Body of pancreas (tissue), 4 donors: ENCODE measurements at regions not wholly inside any gene's neighbourhood (a gene's known extent, or its start where the extent isn't known, plus 50 kb on each side); places are given as distances from the start of the nearest gene placed in this dataset.

Experiments
- ATAC-seq: fragments of 150-250 bp; one replicate; pipeline ENCODE4 v1.9.1; 2016
- DNase-seq, 4 donors: peaks; one replicate each; pipeline ENCODE4 v3.0.0-alpha.2; 2019
- H3K27ac ChIP-seq, 4 donors: fragments of 200-600 bp; sonication (generic); 1 replicate in 3 of 4; 2 replicates in 1 of 4; pipeline versions ENCODE4 v1.5.1 to v1.6.1; 2016 to 2019; ENCODE audit warnings: mild to moderate bottlenecking in 1 of 4, mixed read lengths in 1 of 4, moderate library complexity in 1 of 4
- H3K27me3 ChIP-seq, 2 donors: fragments of 200-600 bp; sonication (generic); one replicate each; pipeline ENCODE4 v1.6.0; 2016; ENCODE audit warnings: mild to moderate bottlenecking in 1 of 2
- H3K36me3 ChIP-seq, 2 donors: fragments of 200-600 bp; sonication (generic); replicated peaks in 1 of 2; 2 replicates each; pipeline ENCODE4 v1.5.1; 2016; ENCODE audit warnings: low read depth in 2 of 2; ENCODE audit not compliant: insufficient read depth in 1 of 2
- H3K4me1 ChIP-seq: fragments of 200-600 bp; sonication (generic); one replicate; pipeline ENCODE4 v1.6.0; 2016
- H3K4me3 ChIP-seq, 2 donors: fragments of 200-600 bp; sonication (generic); 1 replicate in 1 of 2; 2 replicates in 1 of 2; pipeline ENCODE4 v1.5.1; 2016 to 2019
- H3K9me3 ChIP-seq, 3 donors: fragments of 200-600 bp; sonication (generic); 1 replicate in 2 of 3; 2 replicates in 1 of 3; pipeline ENCODE4 v1.5.1; 2016
- CTCF ChIP-seq, 7 experiments: fragments of 450-650 bp in 4 of 7; fragments of 200-600 bp in 3 of 7; sonication (generic) in 3 of 7; IDR thresholded peaks; one replicate each; pipeline ENCODE4 v1.5.1; 2016 to 2019; ENCODE audit warnings: antibody characterized with exemption in 7 of 7
- POLR2A ChIP-seq, 3 donors: fragments of 450-650 bp; IDR thresholded peaks; one replicate each; pipeline ENCODE4 v1.6.1; 2016; ENCODE audit warnings: antibody characterized with exemption in 3 of 3, mild to moderate bottlenecking in 2 of 3
- WGBS, 2 donors: methylation state at CpG; one replicate each; pipeline ENCODE4 v1.1.5; 2017; 5-methylcytosine and 5-hydroxymethylcytosine counted together
- intact Hi-C: fragments of 100-400 bp; cut with DNase I; formaldehyde crosslinking; loops from one replicate; pipeline ENCODE4 v1.15.1; 2023

- H3K9me3 ChIP-seq, result no peaks in the 10 kb centered on the region
- TF ChIP-seq POLR2A (IDR thresholded peaks at IDR 0.05), result no peak
- no peak for TF ChIP-seq CTCF (IDR thresholded peaks at IDR 0.05)
- H3K4me3 ChIP-seq, result no peak overlapping the region
- intact Hi-C loops, result no loop called here
- no peak for DNase-seq
- no peak overlapping the region for H3K27ac ChIP-seq
- ATAC-seq, result no peak
- H3K4me1 ChIP-seq, result no peaks in the 10 kb centered on the region
- H3K27me3 ChIP-seq, result no peaks in the 10 kb centered on the region
- H3K36me3 ChIP-seq, result no peaks in the 10 kb centered on the region
Measured at GRCh38 chr4:35238793-35239192, 1005.5 kb downstream of the ARAP2 start.

GRCh38 chr4:35246493-35246892 lies 997.8 kb downstream of the ARAP2 start:
- no peak for ATAC-seq
- TF ChIP-seq CTCF (IDR thresholded peaks at IDR 0.05), result no peak
- no peak for TF ChIP-seq POLR2A (IDR thresholded peaks at IDR 0.05)
- no peak for DNase-seq
- H3K27me3 ChIP-seq, result no peaks in the 10 kb centered on the region
- WGBS, 2 donors, result 92 to 96% methylated on average over 1 of the region's 1 CpG
- no peaks in the 10 kb centered on the region for H3K9me3 ChIP-seq
- H3K4me1 ChIP-seq, result no peaks in the 10 kb centered on the region
- H3K4me3 ChIP-seq, result no peak overlapping the region
- intact Hi-C loops, result no loop called here
- no peak overlapping the region for H3K27ac ChIP-seq
- no peaks in the 10 kb centered on the region for H3K36me3 ChIP-seq

- DNase-seq (no peak), ATAC-seq (no peak)
- Histone ChIP-seq H3K36me3 (no peaks in the 10 kb centered on the region), H3K27me3 (no peaks in the 10 kb centered on the region), H3K9me3 (no peaks in the 10 kb centered on the region), H3K27ac (no peak overlapping the region), H3K4me3 (no peak overlapping the region), H3K4me1 (no peaks in the 10 kb centered on the region)
- 2 to 14% methylated on average over 3 of the region's 3 CpGs for WGBS, 2 donors
- no peak for TF ChIP-seq POLR2A (IDR thresholded peaks at IDR 0.05)
- TF ChIP-seq CTCF (IDR thresholded peaks at IDR 0.05), result no peak
- intact Hi-C loops, result no loop called here
Measured at GRCh38 chr4:35247047-35247446, 997.3 kb downstream of the ARAP2 start.

- no peaks in the 10 kb centered on the region for H3K9me3 ChIP-seq
- DNase-seq (no peak), ATAC-seq (no peak)
- TF ChIP-seq POLR2A (IDR thresholded peaks at IDR 0.05) (no peak), CTCF (IDR thresholded peaks at IDR 0.05) (no peak)
- intact Hi-C loops, result no loop called here
- no peaks in the 10 kb centered on the region for H3K4me1 ChIP-seq
- no peaks in the 10 kb centered on the region for H3K36me3 ChIP-seq
- H3K27ac ChIP-seq, result no peak overlapping the region
- H3K27me3 ChIP-seq, result no peaks in the 10 kb centered on the region
- H3K4me3 ChIP-seq, result no peak overlapping the region
Measured at GRCh38 chr4:35250331-35250730, 994.0 kb downstream of the ARAP2 start.

- Histone ChIP-seq H3K27me3 (no peaks in the 10 kb centered on the region), H3K36me3 (no peaks in the 10 kb centered on the region), H3K9me3 (no peaks in the 10 kb centered on the region), H3K4me3 (no peak overlapping the region), H3K27ac (no peak overlapping the region), H3K4me1 (no peaks in the 10 kb centered on the region)
- intact Hi-C loops, result no loop called here
- 0 to 14% methylated on average over 1 of the region's 1 CpG for WGBS, 2 donors
- no peak for TF ChIP-seq POLR2A (IDR thresholded peaks at IDR 0.05)
- TF ChIP-seq CTCF (IDR thresholded peaks at IDR 0.05), result no peak
- ATAC-seq, result no peak
- no peak for DNase-seq
Measured at GRCh38 chr4:35250761-35251160, 993.6 kb downstream of the ARAP2 start.
